H1 (cell line): ENCODE measurements at regions not wholly inside any gene's neighbourhood (a gene's known extent, or its start where the extent isn't known, plus 50 kb on each side); places are given as distances from the start of the nearest gene placed in this dataset.

Experiments
- BRCA1 ChIP-seq: IDR thresholded peaks from 2 replicates; pipeline ENCODE4 v1.6.1; 2012; ENCODE audit warnings: low read depth, low read length, improper control_type of control experiment
- CEBPB ChIP-seq: IDR thresholded peaks from 2 replicates; pipeline ENCODE4 v1.6.1; 2012; ENCODE audit warnings: low read depth, low read length
- CHD2 ChIP-seq: IDR thresholded peaks from 2 replicates; pipeline ENCODE4 v1.6.1; 2012; ENCODE audit warnings: low read length, improper control_type of control experiment
- CTCF ChIP-seq, 3 experiments: IDR thresholded peaks; 1 replicate in 2 of 3; 2 replicates in 1 of 3; pipeline versions ENCODE4 v1.5.1 to v1.6.1; 2011; ENCODE audit warnings: low read length in 3 of 3, mild to moderate bottlenecking in 3 of 3, inconsistent platforms in 2 of 3, low read depth in 1 of 3, moderate library complexity in 1 of 3; ENCODE audit not compliant: insufficient read depth in 1 of 3; ENCODE audit errors: control extremely low read depth in 1 of 3
- EZH2 ChIP-seq: fragments of 200-600 bp; sonication (generic); IDR thresholded peaks from 2 replicates; pipeline ENCODE4 v1.7.1; 2012; ENCODE audit warnings: low read depth, mild to moderate bottlenecking, moderate library complexity, low read length, inconsistent platforms; ENCODE audit not compliant: severe bottlenecking
- JUN ChIP-seq: IDR thresholded peaks from 2 replicates; pipeline ENCODE4 v1.6.1; 2011; ENCODE audit warnings: low read depth, mild to moderate bottlenecking, improper control_type of control experiment, low read length
- MAX ChIP-seq: IDR thresholded peaks from 2 replicates; pipeline ENCODE4 v1.6.1; 2012; ENCODE audit warnings: inconsistent platforms
- POLR2A ChIP-seq, 2 experiments: IDR thresholded peaks; 1 replicate in 1 of 2; 2 replicates in 1 of 2; pipeline ENCODE4 v1.6.1; 2011; ENCODE audit warnings: low read depth in 2 of 2, low read length in 2 of 2, mild to moderate bottlenecking in 2 of 2; ENCODE audit errors: control extremely low read depth in 1 of 2
- POLR2AphosphoS5 ChIP-seq: IDR thresholded peaks from 2 replicates; pipeline ENCODE4 v1.6.1; 2011; ENCODE audit warnings: low read depth, low read length
- RFX5 ChIP-seq: IDR thresholded peaks from 2 replicates; pipeline ENCODE4 v1.6.1; 2011; ENCODE audit warnings: low read depth, low read length, improper control_type of control experiment, borderline replicate concordance
- SIN3A ChIP-seq, 2 experiments: IDR thresholded peaks in 1 of 2; conservative IDR thresholded peaks in 1 of 2; 2 replicates each; pipeline ENCODE4 v1.6.1; 2011 to 2012; ENCODE audit warnings: low read length in 2 of 2, improper control_type of control experiment in 1 of 2, low read depth in 1 of 2, mild to moderate bottlenecking in 1 of 2
- SP2 ChIP-seq: IDR thresholded peaks from 2 replicates; pipeline ENCODE4 v1.6.1; 2012; ENCODE audit warnings: mild to moderate bottlenecking, low read length, inconsistent platforms
- USF2 ChIP-seq: IDR thresholded peaks from 2 replicates; pipeline ENCODE4 v1.6.1; 2011; ENCODE audit warnings: low read length, improper control_type of control experiment

- TF ChIP-seq CTCF (IDR thresholded peaks at IDR 0.05; ENCODE audit: control extremely low read depth in 1 of 3, insufficient read depth in 1 of 3, low read depth in 1 of 3, low read length in 3 of 3) = no peak
- TF ChIP-seq SP2 = no peak
- TF ChIP-seq SIN3A (conservative IDR thresholded peaks at IDR 0.05 in 1 of 2, IDR thresholded peaks at IDR 0.05 in 1 of 2; ENCODE audit: low read depth in 1 of 2, low read length in 2 of 2) = no peak
- no peak for TF ChIP-seq POLR2AphosphoS5
- no peak for TF ChIP-seq CHD2
- no peak for TF ChIP-seq RFX5
- TF ChIP-seq EZH2 = no peak
- no peak for TF ChIP-seq POLR2A (IDR thresholded peaks at IDR 0.05; ENCODE audit: control extremely low read depth in 1 of 2, low read depth in 2 of 2, low read length in 2 of 2)
- TF ChIP-seq USF2 = no peak
- no peak for TF ChIP-seq CEBPB
- TF ChIP-seq MAX = no peak
- TF ChIP-seq BRCA1 = no peak
- TF ChIP-seq JUN = no peak
Observed at GRCh38 chr4:58587856-58588255, 1477.7 kb upstream of the IGFBP7 start.
